HepG2 (cell line): ENCODE measurements at regions not wholly inside any gene's neighbourhood (a gene's known extent, or its start where the extent isn't known, plus 50 kb on each side); places are given as distances from the start of the nearest gene placed in this dataset.

Experiments used
- ATAC-seq: fragments of 200-7000 bp; cut with Tn5 transposase; 3 replicates; pipeline ENCODE4 v1.9.1; 2020; ENCODE audit warnings: mild to moderate bottlenecking, moderate library complexity
- BruUV-seq: library from RNA; stranded (reverse); fragments of 400-500 nt; replicated peaks from 2 replicates; lab custom pipeline; 2021; lab: Mats Ljungman, UMichigan
- CTCF ChIA-PET: fragments of 300-600 bp; formaldehyde crosslinking; extraction: SDS; loops from one replicate; lab custom pipeline; 2021; ENCODE audit warnings: low total read pairs, inconsistent platforms, low intra/inter-chr PET ratio; lab: Yijun Ruan, JAX
- POLR2A ChIA-PET: fragments of 350-600 bp; sonication (Branson Sonifier 250); formaldehyde crosslinking; loops from one replicate; lab custom pipeline; 2020; ENCODE audit warnings: antibody characterized with exemption, inconsistent platforms; lab: Yijun Ruan, JAX
- DNase-seq: peaks from one replicate; pipeline ENCODE4 v3.0.0-alpha.2; 2015; ENCODE audit warnings: low spot score
- FAIRE-seq: peaks from 3 replicates; lab custom pipeline; 2011; peaks lifted over from hg19 to GRCh38; lab: Jason Lieb, UNC
- H2AFZ ChIP-seq: one replicate; pipeline ENCODE4 v1.6.1; 2011; ENCODE audit warnings: low read length, inconsistent platforms
- H3K27ac ChIP-seq: fragments of 300-600 bp; 3 replicates; pipeline ENCODE4 v1.8.0; 2011; ENCODE audit warnings: mixed run types, mild to moderate bottlenecking, mixed read lengths, low read length, inconsistent platforms; ENCODE audit not compliant: insufficient read depth; ENCODE audit errors: extremely low read length
- H3K27me3 ChIP-seq, 2 experiments: fragments of 200-600 bp in 1 of 2; 2 replicates in 1 of 2; 3 replicates in 1 of 2; pipeline versions ENCODE4 v1.6.0 to v1.8.0; 2011; ENCODE audit warnings: low read length in 2 of 2, mild to moderate bottlenecking in 2 of 2, moderate library complexity in 2 of 2, inconsistent platforms in 1 of 2; ENCODE audit not compliant: insufficient read depth in 2 of 2, control insufficient read depth in 1 of 2
- H3K36me3 ChIP-seq, 2 experiments: fragments of 200-600 bp in 1 of 2; replicated peaks in 1 of 2; 2 replicates in 1 of 2; 3 replicates in 1 of 2; pipeline versions ENCODE4 v1.5.1 to v1.8.0; 2011; ENCODE audit warnings: low read length in 2 of 2, inconsistent platforms in 1 of 2; ENCODE audit not compliant: insufficient read depth in 2 of 2, control insufficient read depth in 1 of 2
- H3K4me1 ChIP-seq: 2 replicates; pipeline ENCODE4 v1.5.1; 2012; ENCODE audit warnings: low read length, inconsistent platforms; ENCODE audit not compliant: insufficient read depth
- H3K4me2 ChIP-seq: 2 replicates; pipeline ENCODE4 v1.6.0; 2011; ENCODE audit warnings: low read depth, low read length, inconsistent platforms
- H3K4me3 ChIP-seq, 3 experiments: fragments of 200-600 bp in 1 of 3; sonication (generic), shearing (Covaris generic) in 1 of 3; replicated peaks in 1 of 3; 2 replicates each; pipeline ENCODE4 v1.5.1; 2011 to 2016; ENCODE audit warnings: low read length in 3 of 3, inconsistent platforms in 2 of 3, low read depth in 2 of 3, mild to moderate bottlenecking in 2 of 3, control low read depth in 1 of 3, mixed read lengths in 1 of 3; ENCODE audit not compliant: insufficient read depth in 1 of 3
- H3K79me2 ChIP-seq: one replicate; pipeline ENCODE4 v1.6.1; 2011; ENCODE audit warnings: low read length, inconsistent platforms; ENCODE audit not compliant: insufficient read depth
- H3K9ac ChIP-seq: 2 replicates; pipeline ENCODE4 v1.6.0; 2011; ENCODE audit warnings: mild to moderate bottlenecking, low read depth, low read length, inconsistent platforms; ENCODE audit not compliant: insufficient read depth
- H3K9me3 ChIP-seq: 2 replicates; pipeline ENCODE4 v1.5.1; 2012; ENCODE audit warnings: mild to moderate bottlenecking, low read length
- H4K20me1 ChIP-seq: 2 replicates; pipeline ENCODE4 v1.6.0; 2011; ENCODE audit warnings: inconsistent platforms, mild to moderate bottlenecking, low read length, moderate library complexity; ENCODE audit not compliant: insufficient read depth
- DMTF1 ChIP-seq: sonication (generic); formaldehyde crosslinking; IDR thresholded peaks from 2 replicates; pipeline ENCODE4 v1.4.0; 2020; ENCODE audit warnings: mild to moderate bottlenecking, missing genetic modification reagents
- FOSL2 ChIP-seq: sonication (generic); formaldehyde crosslinking; IDR thresholded peaks from 2 replicates; pipeline ENCODE4 v1.4.0; 2020; ENCODE audit warnings: missing genetic modification reagents
- MTA3 ChIP-seq: sonication (generic); formaldehyde crosslinking; IDR thresholded peaks from 2 replicates; pipeline ENCODE4 v1.4.0; 2020; ENCODE audit warnings: missing genetic modification reagents
- NFATC3 ChIP-seq: sonication (generic); formaldehyde crosslinking; IDR thresholded peaks from 2 replicates; pipeline ENCODE4 v1.5.1; 2020; ENCODE audit warnings: mild to moderate bottlenecking, missing genetic modification reagents
- WIZ ChIP-seq: sonication (generic); formaldehyde crosslinking; IDR thresholded peaks from 2 replicates; pipeline ENCODE4 v1.5.1; 2020; ENCODE audit warnings: mild to moderate bottlenecking, missing genetic modification reagents
- ZNF160 ChIP-seq: sonication (generic); formaldehyde crosslinking; IDR thresholded peaks from 2 replicates; pipeline ENCODE4 v1.8.0; 2022; ENCODE audit warnings: mild to moderate bottlenecking, inconsistent platforms, missing genetic modification reagents
- ZNF766 ChIP-seq: sonication (generic); formaldehyde crosslinking; IDR thresholded peaks from 2 replicates; pipeline ENCODE4 v1.5.0; 2020; ENCODE audit warnings: missing genetic modification reagents, borderline replicate concordance
- WGBS: methylation state at CpG from one replicate; pipeline ENCODE4 v1.1.6; 2017; ENCODE audit warnings: low lambda C conversion rate; 5-methylcytosine and 5-hydroxymethylcytosine counted together
- in situ Hi-C: cut with HindIII; loops from 2 replicates; pipeline ENCODE4 v1.10.0; 2017; ENCODE audit warnings: low pct_unique_long_range_greater_than_20kb; ENCODE audit not compliant: extremely low pct_ligation_motif_present
- intact Hi-C: fragments of 100-400 bp; cut with micrococcal nuclease; formaldehyde crosslinking; loops from one replicate; pipeline ENCODE4 v1.10.0; 2022; ENCODE audit not compliant: unreplicated experiment

GRCh38 chr3:135758961-135759360, 206.6 kb upstream of the PPP2R3A start:
- Histone ChIP-seq H3K9ac (no peak overlapping the region), H3K4me3 (no peak overlapping the region), H3K27ac (no peak overlapping the region), H3K79me2 (no peaks in the 10 kb centered on the region), H3K36me3 (no peaks in the 10 kb centered on the region), H4K20me1 (no peaks in the 10 kb centered on the region), H2AFZ (no peak overlapping the region), H3K9me3 (no peaks in the 10 kb centered on the region), H3K4me2 (no peak overlapping the region), H3K4me1 (no peaks in the 10 kb centered on the region), H3K27me3 (no peaks in the 10 kb centered on the region)
- no peak for DNase-seq
- ChIA-PET POLR2A (no interaction called here), CTCF (no interaction called here)
- no peak for ATAC-seq
- BruUV-seq = no TSS peak
- intact Hi-C loops = no loop called here
- no peak for TF ChIP-seq WIZ (CRISPR knock-in tag)
- no peak for TF ChIP-seq DMTF1 (CRISPR knock-in tag)
- TF ChIP-seq MTA3 = no peak
- 14% methylated on average over 1 of the region's 1 CpG for WGBS
- FAIRE-seq = no peak
- in situ Hi-C loops = no loop called here

DNA sequence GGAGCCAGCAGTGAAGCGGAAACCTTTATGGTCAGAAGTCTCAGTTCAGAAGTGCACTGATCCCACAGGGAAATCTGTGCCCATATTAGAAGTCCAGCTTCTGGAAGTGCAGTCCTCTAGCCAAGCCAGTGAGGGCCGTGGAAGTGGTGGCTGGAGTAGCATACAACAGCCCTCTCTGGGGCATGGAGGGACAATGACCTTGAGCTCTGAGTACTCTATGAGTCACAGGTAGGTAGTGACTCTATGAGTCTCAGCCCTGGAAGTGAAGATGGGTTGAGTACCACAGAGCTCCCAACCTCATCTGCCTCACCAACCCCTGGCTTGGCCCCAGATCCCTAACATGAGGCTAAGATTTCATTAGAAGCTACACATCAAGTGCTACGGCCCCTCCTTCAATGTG, 205.9 kb upstream of the PPP2R3A start:
- intact Hi-C loops (no loop called here), in situ Hi-C loops (no loop called here)
- TF ChIP-seq ZNF766 (CRISPR knock-in tag) = no peak
- no peak for TF ChIP-seq ZNF160 (CRISPR knock-in tag)
- no peak for TF ChIP-seq NFATC3 (CRISPR knock-in tag)
- peak; percentile 70 for TF ChIP-seq FOSL2 (CRISPR knock-in tag)
- Histone ChIP-seq H2AFZ (no peak overlapping the region), H3K36me3 (no peaks in the 10 kb centered on the region), H3K4me1 (no peaks in the 10 kb centered on the region), H3K4me2 (no peak overlapping the region), H3K9me3 (no peaks in the 10 kb centered on the region), H3K4me3 (no peak overlapping the region), H3K9ac (no peak overlapping the region), H4K20me1 (no peaks in the 10 kb centered on the region), H3K27ac (no peak overlapping the region), H3K79me2 (no peaks in the 10 kb centered on the region), H3K27me3 (no peaks in the 10 kb centered on the region)
- CTCF ChIA-PET = no interaction called here
- 4% methylated on average over 3 of the region's 3 CpGs for WGBS
- POLR2A ChIA-PET = no interaction called here
- ATAC-seq = peak; percentile 62; the same call in 1 of the 3 replicates
- FAIRE-seq = no peak
- no TSS peak for BruUV-seq
- DNase-seq = no peak
